Inferior parietal cortex (tissue), 1 donor: ENCODE measurements at regions not wholly inside any gene's neighbourhood (a gene's known extent, or its start where the extent isn't known, plus 50 kb on each side); places are given as distances from the start of the nearest gene placed in this dataset.
"Not testable (repeated sequence)": the region's sequence is repeated elsewhere in the genome, so short reads cannot be mapped to it uniquely, and the experiment has no call there.

Experiments
- DNase-seq: peaks from one replicate; pipeline ENCODE4 v3.0.0-alpha.2; 2016; ENCODE audit errors: extremely low spot score

- DNase-seq = not testable (repeated sequence)
These were observed 79.8 kb downstream of the LGALS9B start for GRCh38 chr17:20387549-20387948.

- peak; percentile 40 for DNase-seq
These were observed 85.7 kb downstream of the LGALS9B start for GRCh38 chr17:20381358-20382300.

GRCh38 chr17:20380625-20381024 lies 86.7 kb downstream of the LGALS9B start:
- DNase-seq = not testable (repeated sequence)

- DNase-seq = not testable (repeated sequence)
These were observed 88.1 kb downstream of the LGALS9B start for GRCh38 chr17:20379251-20379650.

- not testable (repeated sequence) for DNase-seq
These were observed 90.7 kb downstream of the LGALS9B start for GRCh38 chr17:20376642-20377041.

GRCh38 chr17:20375745-20376144 lies 91.6 kb downstream of the LGALS9B start:
- DNase-seq = not testable (repeated sequence)
